ENCODE measurements at regions not wholly inside any gene's neighbourhood (a gene's known extent, or its start where the extent isn't known, plus 50 kb on each side); places are given as distances from the start of the nearest gene placed in this dataset.

- TF ChIP-seq CTCF (conservative IDR thresholded peaks at IDR 0.05; ENCODE audit: low read depth in 2 of 2) (no peak), POLR2AphosphoS5 (IDR thresholded peaks at IDR 0.05; ENCODE audit: low read depth) (no peak), REST (IDR thresholded peaks at IDR 0.05; ENCODE audit: unreplicated experiment) (no peak), STAT1 (IDR thresholded peaks at IDR 0.05; ENCODE audit: unreplicated experiment) (no peak)
These were observed 490.2 kb upstream of the ADAMTS9 start for GRCh38 chr3:65177960-65178376.
